HG03039 (cell line): ENCODE measurements at regions not wholly inside any gene's neighbourhood (a gene's known extent, or its start where the extent isn't known, plus 50 kb on each side); places are given as distances from the start of the nearest gene placed in this dataset.
"Not testable (repeated sequence)": the region's sequence is repeated elsewhere in the genome, so short reads cannot be mapped to it uniquely, and the experiment has no call there.

Experiments used
- ATAC-seq: cut with Tn5 transposase; IDR thresholded peaks from one replicate; pipeline ENCODE4 v1.9.1; 2021; ENCODE audit warnings: mild to moderate bottlenecking, moderate library complexity; ENCODE audit not compliant: unreplicated experiment

- no peak for ATAC-seq
Measured at GRCh38 chr6:88458662-88459061, 292.5 kb upstream of the CNR1 start.

DNA sequence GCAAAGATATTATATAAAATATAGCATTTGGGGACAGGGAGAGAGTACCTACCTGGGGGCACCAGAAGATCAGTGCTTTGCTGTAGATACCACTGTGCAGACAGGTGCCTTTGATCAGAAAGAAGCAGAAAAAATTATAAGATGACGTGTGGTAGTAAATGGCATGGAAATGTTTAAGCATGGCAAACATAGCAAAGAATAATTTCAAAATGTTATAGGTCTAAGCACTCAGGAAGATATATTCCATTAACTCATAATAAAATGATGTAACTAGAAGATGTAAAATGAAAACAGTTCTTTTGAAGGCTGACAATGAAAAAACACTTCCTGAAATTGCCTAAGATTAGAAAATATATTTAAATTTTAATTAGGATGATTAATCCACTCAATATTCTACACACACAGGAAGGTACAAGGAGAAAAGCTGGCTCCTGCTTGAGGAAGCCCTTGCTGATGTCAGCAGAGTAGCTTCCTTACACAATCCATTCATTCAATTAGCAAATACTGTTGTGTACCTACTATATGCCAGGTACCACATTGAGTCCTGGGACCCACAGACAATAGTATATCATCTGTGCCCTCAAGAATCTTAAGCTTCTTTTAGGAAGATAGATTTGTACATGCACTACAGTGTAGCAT is 290.2 kb upstream of the CNR1 start:
- ATAC-seq, result no peak

GRCh38 chr6:88455317-88455716 is 289.2 kb upstream of the CNR1 start:
- no peak for ATAC-seq

DNA sequence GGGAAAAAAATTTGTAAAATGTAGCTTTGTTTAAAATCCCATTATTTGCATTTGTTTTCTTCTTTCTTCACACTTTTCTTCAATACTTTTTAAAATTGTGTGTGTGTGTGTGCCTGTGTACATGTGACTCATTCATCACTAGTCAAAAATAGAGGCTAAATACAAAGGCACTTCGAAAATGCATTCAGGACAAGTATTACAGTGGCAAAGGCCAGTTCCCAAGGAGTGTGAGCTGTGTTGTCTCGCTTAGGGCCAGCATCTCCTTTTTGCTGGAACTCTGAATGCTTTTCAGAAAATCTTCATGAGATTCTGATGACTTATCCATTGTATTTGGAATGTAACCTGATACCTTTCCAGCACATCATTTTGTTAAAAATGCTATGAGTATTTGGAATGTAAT is 288.5 kb upstream of the CNR1 start:
- ATAC-seq, result no peak

- no peak for ATAC-seq
Measured at GRCh38 chr6:88449770-88450169, 283.6 kb upstream of the CNR1 start.

DNA sequence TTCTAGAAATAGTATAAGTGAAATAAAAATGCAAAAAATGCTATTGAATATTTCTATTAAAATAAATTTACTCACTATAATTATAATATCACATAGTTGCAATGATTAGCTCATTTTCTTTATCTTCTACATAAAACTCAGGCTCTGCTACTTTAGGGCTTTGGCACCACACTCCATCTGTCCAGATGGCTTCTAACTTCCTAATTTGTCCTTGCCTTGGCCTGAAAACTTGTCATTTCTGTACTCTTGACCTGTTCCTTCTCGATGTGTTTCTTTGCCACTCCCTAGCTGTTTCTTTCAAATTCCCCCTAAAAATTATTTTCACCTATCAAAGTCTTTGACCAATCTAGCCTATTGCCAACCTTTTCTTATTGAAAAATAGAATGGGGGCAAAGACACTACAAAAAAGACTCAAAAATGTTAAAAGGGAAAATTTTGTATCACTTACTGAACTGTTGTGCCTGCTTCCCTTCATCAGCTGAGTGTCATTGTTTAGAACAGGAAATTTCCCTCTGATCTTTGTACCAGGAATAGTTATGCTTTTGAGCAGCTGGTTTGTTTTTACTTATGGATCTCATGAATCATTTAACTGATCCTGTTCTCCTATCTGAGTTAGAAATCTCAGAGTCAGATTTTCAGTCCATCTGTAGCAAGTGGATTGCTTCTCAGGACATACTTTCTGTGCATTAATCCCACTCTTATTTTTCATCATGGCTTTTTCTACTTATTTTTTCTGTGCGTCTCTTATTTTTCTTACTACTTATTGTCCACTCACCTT is 279.2 kb upstream of the CNR1 start:
- ATAC-seq, result no peak

DNA sequence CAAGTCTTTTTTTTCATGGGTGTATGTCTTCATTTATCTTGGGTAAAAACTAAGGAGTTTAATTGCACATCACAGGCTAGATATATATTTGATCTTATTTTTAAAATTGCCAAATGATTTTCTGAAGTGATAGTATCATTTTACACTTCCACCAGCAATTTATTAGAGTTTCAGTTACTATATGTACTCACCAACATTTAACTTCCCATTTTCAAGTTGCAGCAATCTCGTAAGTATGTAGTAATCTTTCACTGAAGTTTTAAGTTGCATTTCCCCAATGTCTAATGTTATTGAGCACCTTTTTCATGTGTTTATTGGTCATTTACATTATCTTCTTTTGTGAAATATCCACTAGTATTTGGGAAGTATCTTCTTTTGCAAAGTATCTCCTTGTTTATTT is 277.4 kb upstream of the CNR1 start:
- ATAC-seq, result no peak

GRCh38 chr6:88442737-88443136 is 276.6 kb upstream of the CNR1 start:
- ATAC-seq, result no peak

DNA sequence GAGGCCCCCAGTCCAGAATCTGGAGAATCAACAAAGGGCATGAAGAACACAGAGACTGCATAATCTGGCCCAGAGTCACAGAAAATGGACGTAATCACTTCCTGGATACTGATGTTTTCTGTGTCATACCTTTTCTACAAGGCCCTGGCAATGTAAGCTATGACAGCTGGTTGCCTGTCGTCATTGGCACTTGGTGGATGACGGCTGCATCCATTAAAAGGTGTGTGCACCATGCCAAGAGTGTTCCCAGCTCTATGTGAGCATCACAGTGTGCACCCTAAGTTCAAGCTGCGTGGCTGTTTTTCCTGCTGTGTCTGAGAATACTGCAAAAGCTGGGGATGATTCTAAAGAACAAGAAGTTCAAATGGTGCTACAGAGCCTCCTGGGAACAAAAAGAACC is 275.2 kb upstream of the CNR1 start:
- no peak for ATAC-seq

DNA sequence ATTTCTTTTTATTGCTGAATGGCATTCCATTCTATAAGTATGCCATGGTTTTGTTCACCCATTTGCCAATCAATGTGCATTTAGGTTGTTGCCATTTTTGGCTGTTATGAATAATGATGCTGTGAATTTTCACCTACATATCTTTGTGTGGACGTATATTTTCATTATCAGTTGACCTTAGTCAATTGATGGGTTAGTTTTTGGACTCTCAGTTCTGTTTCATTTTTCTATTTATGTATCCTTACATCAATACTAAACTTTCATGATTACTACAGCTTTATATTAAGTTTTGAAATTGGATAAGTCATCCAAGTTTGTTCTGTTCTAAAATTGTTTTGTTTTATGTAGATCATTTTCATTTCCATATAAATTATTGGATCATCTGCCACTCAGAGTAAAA is 261.9 kb upstream of the CNR1 start:
- ATAC-seq, result no peak

DNA sequence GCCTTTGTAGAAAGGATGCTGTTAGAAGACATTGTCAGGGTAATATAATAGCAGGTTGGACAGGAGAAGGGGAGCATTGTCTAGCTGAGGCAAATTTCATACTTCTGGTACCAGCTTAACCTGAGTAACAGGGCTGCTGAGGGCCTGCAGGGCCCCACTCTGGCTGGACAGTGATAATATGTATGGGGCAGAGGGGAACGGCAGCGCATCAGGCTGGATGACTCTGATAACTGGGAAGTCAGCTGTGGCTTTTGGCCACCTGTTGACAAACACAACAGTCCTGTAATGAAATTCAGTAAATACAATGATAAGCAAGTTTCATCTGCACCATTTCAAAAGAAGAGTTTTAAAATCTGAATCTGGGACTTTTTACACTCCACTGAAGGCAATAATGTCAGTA is 259.9 kb upstream of the CNR1 start:
- no peak for ATAC-seq

- ATAC-seq, result no peak
Measured at GRCh38 chr6:88422831-88423230, 256.7 kb upstream of the CNR1 start.

DNA sequence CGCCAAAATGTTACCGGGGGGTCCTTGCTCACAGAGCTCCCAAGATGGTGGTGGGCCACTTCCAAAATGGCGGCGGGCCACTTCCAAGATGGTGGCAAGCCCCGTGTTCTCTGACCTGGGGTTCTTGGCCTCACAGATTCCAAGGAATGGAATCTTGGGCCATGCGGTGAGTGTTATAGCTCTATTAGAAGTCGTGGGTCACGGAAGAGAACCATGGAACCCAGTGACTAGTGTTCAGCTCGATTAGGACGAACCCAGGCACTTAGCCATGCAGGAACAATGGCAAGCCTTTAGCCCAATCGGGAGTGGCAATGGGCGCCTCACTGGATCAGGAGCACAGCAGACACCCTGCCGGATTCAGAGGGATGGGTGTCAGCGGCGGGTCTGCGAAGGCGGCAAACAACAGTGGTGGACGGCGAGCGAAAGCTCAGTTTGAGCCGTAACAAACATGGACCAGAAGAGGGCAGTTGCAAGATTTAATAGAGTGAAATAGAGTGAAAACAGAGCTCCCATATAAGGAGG is 254.9 kb upstream of the CNR1 start:
- not testable (repeated sequence) for ATAC-seq

- ATAC-seq, result not testable (repeated sequence)
Measured at GRCh38 chr6:88418921-88419810, 253.0 kb upstream of the CNR1 start.

GRCh38 chr6:88417361-88417760 is 251.2 kb upstream of the CNR1 start:
- ATAC-seq, result not testable (repeated sequence)

- ATAC-seq, result no peak
Measured at GRCh38 chr6:88413459-88413858, 247.3 kb upstream of the CNR1 start.

DNA sequence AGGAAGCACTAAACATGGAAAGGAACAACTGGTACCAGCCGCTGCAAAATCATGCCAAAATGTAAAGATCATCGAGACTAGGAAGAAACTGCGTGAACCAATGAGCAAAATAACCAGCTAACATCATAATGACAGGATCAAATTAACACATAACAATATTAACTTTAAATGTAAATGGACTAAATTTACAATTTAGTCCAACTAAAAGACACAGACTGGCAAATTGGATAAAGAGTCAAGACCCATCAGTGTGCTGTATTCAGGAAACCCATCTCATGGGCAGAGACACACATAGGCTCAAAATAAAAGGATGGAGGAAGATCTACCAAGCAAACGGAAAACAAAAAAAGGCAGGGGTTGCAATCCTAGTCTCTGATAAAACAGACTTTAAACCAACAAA is 242.2 kb upstream of the CNR1 start:
- ATAC-seq, result not testable (repeated sequence)

DNA sequence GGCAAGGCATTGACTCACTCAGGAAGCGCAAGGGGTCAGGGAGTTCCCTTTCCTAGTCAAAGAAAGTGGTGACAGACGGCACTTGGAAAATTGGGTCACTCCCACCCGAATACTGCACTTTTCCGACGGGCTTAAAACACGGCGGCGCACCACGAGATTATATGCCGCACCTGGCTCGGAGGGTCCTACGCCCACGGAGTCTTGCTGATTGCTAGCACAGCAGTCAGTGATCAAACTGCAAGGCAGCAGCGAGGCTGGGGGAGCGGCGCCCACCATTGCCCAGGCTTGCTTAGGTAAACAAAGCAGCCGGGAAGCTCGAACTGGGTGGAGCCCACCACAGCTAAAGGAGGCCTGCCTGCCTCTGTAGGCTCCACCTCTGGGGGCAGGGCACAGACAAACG is 240.5 kb upstream of the CNR1 start:
- not testable (repeated sequence) for ATAC-seq

DNA sequence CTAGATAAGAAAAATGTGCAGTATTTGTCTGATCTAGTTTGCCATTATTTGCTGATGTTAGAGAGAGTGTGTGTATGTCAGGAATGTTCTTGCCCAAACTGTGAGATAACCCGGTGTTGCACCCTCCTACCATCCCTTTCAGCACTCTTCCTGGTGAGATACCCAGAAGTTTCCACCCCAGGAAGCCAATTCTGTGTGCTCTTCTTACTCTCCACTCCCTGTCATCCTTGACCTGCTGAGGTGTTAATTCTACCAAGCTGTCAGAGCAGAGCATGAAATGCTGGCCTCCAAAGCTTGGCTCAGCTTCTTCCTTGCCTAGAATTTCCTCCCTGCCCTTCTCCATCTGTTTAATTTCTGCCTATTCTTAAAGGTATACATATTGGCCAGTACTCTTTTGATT is 237.3 kb upstream of the CNR1 start:
- ATAC-seq, result no peak

GRCh38 chr6:88402909-88403308 is 236.8 kb upstream of the CNR1 start:
- no peak for ATAC-seq

DNA sequence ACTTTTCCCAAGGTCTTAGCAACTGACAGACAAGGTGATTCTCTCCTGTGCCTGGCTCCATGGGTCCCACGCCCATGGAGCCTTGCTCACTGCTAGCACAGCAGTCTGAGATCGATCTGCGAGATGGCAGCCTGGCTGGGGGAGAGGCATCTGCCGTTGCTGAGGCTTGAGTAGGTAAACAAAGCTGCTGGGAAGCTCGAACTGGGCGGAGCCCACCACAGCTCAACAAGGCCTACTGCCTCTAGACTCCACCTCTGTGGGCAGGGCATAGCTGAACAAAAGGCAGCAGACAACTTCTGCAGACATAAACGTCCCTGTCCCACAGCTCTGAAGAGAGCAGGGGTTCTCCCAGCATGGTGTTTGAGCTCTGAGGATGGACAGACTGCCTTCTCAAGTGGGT is 224.9 kb upstream of the CNR1 start:
- not testable (repeated sequence) for ATAC-seq
